Fibroblast of mammary gland (primary cell): ENCODE measurements at regions not wholly inside any gene's neighbourhood (a gene's known extent, or its start where the extent isn't known, plus 50 kb on each side); places are given as distances from the start of the nearest gene placed in this dataset.

Experiments
- DNase-seq: peaks from one replicate; pipeline ENCODE4 v3.0.0-alpha.2; 2010; ENCODE audit warnings: low read depth
- H3K4me3 ChIP-seq: 2 replicates; pipeline ENCODE4 v1.5.1; 2011; ENCODE audit warnings: low read depth, mild to moderate bottlenecking, low read length, moderate library complexity; ENCODE audit not compliant: control insufficient read depth
- CTCF ChIP-seq: conservative IDR thresholded peaks from 2 replicates; pipeline ENCODE4 v1.5.1; 2011; ENCODE audit warnings: low read depth, low read length, inconsistent platforms; ENCODE audit not compliant: control insufficient read depth, insufficient read depth

DNA sequence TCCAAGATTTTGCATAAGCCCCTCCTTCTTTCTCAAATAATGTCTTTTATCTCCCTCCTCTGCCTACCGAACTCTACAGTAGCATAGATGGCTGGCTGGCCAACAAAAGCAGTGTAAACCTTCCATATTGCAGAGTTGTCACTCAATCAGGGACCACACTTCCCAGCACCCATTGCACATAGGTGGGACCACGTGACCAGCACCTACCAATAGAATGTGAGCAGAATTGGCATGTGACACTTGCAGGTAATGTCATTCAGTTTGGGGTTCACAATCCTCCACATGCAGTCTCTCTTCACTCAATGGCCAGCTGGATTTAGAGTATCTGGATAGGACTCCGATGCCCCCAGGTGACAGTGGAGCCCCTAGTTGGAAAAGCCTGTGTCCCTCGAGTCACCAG is 190.3 kb upstream of the CRY1 start:
- no peak for TF ChIP-seq CTCF

GRCh38 chr12:107284692-107285091 is 191.3 kb upstream of the CRY1 start:
- no peak for TF ChIP-seq CTCF
- H3K4me3 ChIP-seq, result no peak overlapping the region
- no peak for DNase-seq

More for the DNA sequence above, 190.3 kb upstream of the CRY1 start:
- no peak overlapping the region for H3K4me3 ChIP-seq
- DNase-seq, result no peak

DNA sequence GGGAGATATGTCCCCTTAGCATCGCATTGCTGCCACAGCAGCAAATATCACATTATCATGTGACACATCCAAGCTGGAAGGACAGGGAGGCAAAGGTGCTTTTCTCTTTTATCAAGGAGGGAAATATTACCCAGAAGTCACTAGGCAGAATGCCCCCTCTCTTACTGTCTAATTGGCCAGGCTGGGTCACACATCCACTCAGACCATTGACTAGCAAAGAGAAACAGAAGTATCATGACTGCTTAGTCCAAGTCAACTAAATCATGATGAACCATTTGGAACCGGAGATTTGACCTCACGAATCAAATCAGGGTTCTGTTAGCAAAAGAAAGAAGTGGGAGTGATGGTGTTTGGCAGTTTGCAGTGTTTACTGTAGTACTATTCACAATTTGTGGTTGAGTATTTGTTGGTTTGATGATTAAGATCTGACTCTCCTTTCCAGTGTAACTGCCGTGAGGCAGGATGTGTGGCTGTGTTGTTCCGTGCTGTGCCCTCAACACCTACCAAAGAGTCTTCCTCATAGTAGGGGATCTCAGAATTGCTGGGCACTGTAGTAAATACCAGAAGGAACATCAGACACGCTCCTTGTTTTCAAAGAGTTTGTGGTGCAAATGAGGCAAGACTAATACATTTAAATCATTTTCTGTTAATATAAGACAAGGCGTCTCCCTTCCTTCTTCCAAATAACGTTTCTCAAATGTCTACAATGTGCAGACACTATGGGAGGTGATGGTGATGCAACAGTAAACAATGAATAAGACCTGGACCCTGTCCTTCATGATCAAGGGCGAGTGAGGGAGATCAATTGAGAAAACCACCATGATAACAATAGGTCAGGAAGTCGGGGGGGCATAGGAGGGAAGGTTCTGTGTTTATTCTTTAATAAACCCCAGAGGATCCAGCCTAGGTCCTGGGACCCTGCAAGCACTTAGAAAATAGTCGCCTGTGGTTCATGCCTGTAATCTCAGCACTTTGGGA is 194.4 kb upstream of the CRY1 start:
- no peak overlapping the region for H3K4me3 ChIP-seq
- no peak for DNase-seq
- no peak for TF ChIP-seq CTCF

GRCh38 chr12:107288414-107289127 is 195.2 kb upstream of the CRY1 start:
- H3K4me3 ChIP-seq, result no peak overlapping the region
- no peak for TF ChIP-seq CTCF
- no peak for DNase-seq

DNA sequence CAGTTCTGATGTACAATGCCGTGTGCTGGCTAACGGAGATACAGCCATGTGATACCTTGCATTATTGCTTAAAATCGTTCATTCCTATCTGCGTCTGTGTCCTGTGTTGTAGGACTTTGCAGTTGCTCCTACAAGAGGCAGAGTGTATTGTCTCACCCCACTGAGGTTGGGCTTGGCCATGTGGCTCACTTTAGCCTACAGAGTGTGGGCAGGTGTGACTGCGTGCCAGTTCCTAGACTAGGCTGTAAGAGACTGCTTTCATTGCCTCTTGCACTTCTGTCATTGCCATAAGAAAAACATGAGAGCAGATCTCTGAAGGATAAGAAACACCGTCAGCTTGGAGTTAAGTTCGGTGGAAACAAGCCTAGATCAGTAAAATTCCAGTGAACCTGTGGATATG is 197.7 kb upstream of the CRY1 start:
- no peak overlapping the region for H3K4me3 ChIP-seq
- no peak for DNase-seq
- no peak for TF ChIP-seq CTCF

GRCh38 chr12:107296681-107297089 is 203.3 kb upstream of the CRY1 start:
- TF ChIP-seq CTCF, result no peak
- no peak overlapping the region for H3K4me3 ChIP-seq
- DNase-seq, result peak; percentile 67
